Chondrocyte (in vitro differentiated cells): ENCODE measurements at regions not wholly inside any gene's neighbourhood (a gene's known extent, or its start where the extent isn't known, plus 50 kb on each side); places are given as distances from the start of the nearest gene placed in this dataset.

ENCODE experiments used
- DNase-seq: peaks from one replicate; pipeline ENCODE4 v3.0.0; 2021; ENCODE audit warnings: mixed read lengths, low spot score
- H3K27ac Mint-ChIP-seq: one replicate; pipeline ENCODE4 v1.8.0; 2021; ENCODE audit warnings: mild to moderate bottlenecking, moderate library complexity, mixed read lengths; ENCODE audit not compliant: unreplicated experiment
- H3K27me3 Mint-ChIP-seq: 2 replicates; pipeline ENCODE4 v1.8.0; 2021; ENCODE audit warnings: low read depth, mixed read lengths
- H3K36me3 Mint-ChIP-seq: 2 replicates; pipeline ENCODE4 v1.8.0; 2021; ENCODE audit warnings: low read depth, mixed read lengths
- H3K4me1 Mint-ChIP-seq: 2 replicates; pipeline ENCODE4 v1.8.0; 2021; ENCODE audit warnings: low read depth, mild to moderate bottlenecking, mixed read lengths
- H3K4me3 Mint-ChIP-seq: one replicate; pipeline ENCODE4 v1.8.0; 2021; ENCODE audit warnings: mild to moderate bottlenecking, moderate library complexity, mixed read lengths; ENCODE audit not compliant: unreplicated experiment
- H3K9me3 Mint-ChIP-seq: 2 replicates; pipeline ENCODE4 v1.8.0; 2021; ENCODE audit warnings: low read depth, mixed read lengths
- CTCF ChIP-seq: fragments of 200-600 bp; sonication (generic); IDR thresholded peaks from 2 replicates; pipeline ENCODE4 v1.5.0; 2021; ENCODE audit warnings: antibody characterized with exemption, mild to moderate bottlenecking, moderate library complexity

GRCh38 chr15:87294854-87295253, 961.7 kb downstream of the NTRK3 start:
- H3K4me1 Mint-ChIP-seq: no peaks in the 10 kb centered on the region
- no peak overlapping the region for H3K4me3 Mint-ChIP-seq
- H3K36me3 Mint-ChIP-seq: no peaks in the 10 kb centered on the region
- peaks cover 2% of the 10 kb centered on the region for H3K27me3 Mint-ChIP-seq
- TF ChIP-seq CTCF: no peak
- no peak for DNase-seq
- peaks cover 5% of the 10 kb centered on the region for H3K9me3 Mint-ChIP-seq
- H3K27ac Mint-ChIP-seq: no peak overlapping the region

GRCh38 chr15:87293031-87293430, 963.5 kb downstream of the NTRK3 start:
- no peak overlapping the region for H3K27ac Mint-ChIP-seq
- no peak for DNase-seq
- H3K4me1 Mint-ChIP-seq: no peaks in the 10 kb centered on the region
- no peak overlapping the region for H3K4me3 Mint-ChIP-seq
- no peaks in the 10 kb centered on the region for H3K36me3 Mint-ChIP-seq
- no peak for TF ChIP-seq CTCF
- peaks cover 2% of the 10 kb centered on the region for H3K27me3 Mint-ChIP-seq
- no peaks in the 10 kb centered on the region for H3K9me3 Mint-ChIP-seq

- H3K9me3 Mint-ChIP-seq: peaks cover 21% of the 10 kb centered on the region
- DNase-seq: no peak
- TF ChIP-seq CTCF: no peak
- H3K27me3 Mint-ChIP-seq: peaks cover 2% of the 10 kb centered on the region
- H3K4me3 Mint-ChIP-seq: no peak overlapping the region
- H3K4me1 Mint-ChIP-seq: no peaks in the 10 kb centered on the region
- H3K27ac Mint-ChIP-seq: no peak overlapping the region
- no peaks in the 10 kb centered on the region for H3K36me3 Mint-ChIP-seq
These were observed 969.4 kb downstream of the NTRK3 start for GRCh38 chr15:87287156-87287555.

- Mint-ChIP-seq H3K36me3 (no peaks in the 10 kb centered on the region), H3K27me3 (no peaks in the 10 kb centered on the region), H3K4me3 (no peak overlapping the region), H3K4me1 (no peaks in the 10 kb centered on the region), H3K27ac (no peak overlapping the region), H3K9me3 (peaks cover 17% of the 10 kb centered on the region)
- no peak for DNase-seq
- no peak for TF ChIP-seq CTCF
These were observed 987.0 kb downstream of the NTRK3 start for GRCh38 chr15:87269566-87269965.

- no peak for DNase-seq
- no peaks in the 10 kb centered on the region for H3K36me3 Mint-ChIP-seq
- no peak overlapping the region for H3K4me3 Mint-ChIP-seq
- H3K27me3 Mint-ChIP-seq: no peaks in the 10 kb centered on the region
- H3K27ac Mint-ChIP-seq: no peak overlapping the region
- no peaks in the 10 kb centered on the region for H3K4me1 Mint-ChIP-seq
- peaks cover 15% of the 10 kb centered on the region for H3K9me3 Mint-ChIP-seq
- TF ChIP-seq CTCF: no peak
These were observed 987.9 kb downstream of the NTRK3 start for GRCh38 chr15:87268675-87269074.
